HEK293T (cell line): ENCODE measurements at regions not wholly inside any gene's neighbourhood (a gene's known extent, or its start where the extent isn't known, plus 50 kb on each side); places are given as distances from the start of the nearest gene placed in this dataset.
"Not testable (repeated sequence)": the region's sequence is repeated elsewhere in the genome, so short reads cannot be mapped to it uniquely, and the experiment has no call there.

Experiments used
- CTCF ChIA-PET: fragments of 350-600 bp; formaldehyde crosslinking; extraction: SDS; loops from one replicate; lab custom pipeline; 2021; ENCODE audit warnings: antibody characterized with exemption, inconsistent platforms; lab: Yijun Ruan, JAX
- POLR2A ChIA-PET: fragments of 350-600 bp; formaldehyde crosslinking; extraction: SDS; loops from one replicate; lab custom pipeline; 2020; ENCODE audit warnings: antibody characterized with exemption, inconsistent platforms; lab: Yijun Ruan, JAX
- DNase-seq: peaks from one replicate; pipeline ENCODE4 v3.0.0; 2012; ENCODE audit warnings: mixed read lengths; ENCODE audit errors: extremely low spot score
- ARNT ChIP-seq: fragments of 450-650 bp; IDR thresholded peaks from 2 replicates; pipeline ENCODE4 v1.6.1; 2017; ENCODE audit warnings: mild to moderate bottlenecking
- BHLHE40 ChIP-seq: fragments of 450-650 bp; IDR thresholded peaks from 2 replicates; pipeline ENCODE4 v1.6.1; 2016; ENCODE audit warnings: mild to moderate bottlenecking, moderate library complexity, borderline replicate concordance
- CTBP1 ChIP-seq: fragments of 450-650 bp; IDR thresholded peaks from 2 replicates; pipeline ENCODE4 v1.6.1; 2016; ENCODE audit warnings: borderline replicate concordance
- ELF4 ChIP-seq: fragments of 450-650 bp; IDR thresholded peaks from 2 replicates; pipeline ENCODE4 v1.6.1; 2017; ENCODE audit warnings: antibody characterized with exemption
- FOXA1 ChIP-seq: fragments of 450-650 bp; IDR thresholded peaks from 2 replicates; pipeline ENCODE4 v1.6.1; 2016; ENCODE audit warnings: mild to moderate bottlenecking
- FOXK2 ChIP-seq: fragments of 450-650 bp; IDR thresholded peaks from 2 replicates; pipeline ENCODE4 v1.6.1; 2016; ENCODE audit warnings: mild to moderate bottlenecking
- FOXM1 ChIP-seq: fragments of 450-650 bp; IDR thresholded peaks from 2 replicates; pipeline ENCODE4 v1.6.1; 2017; ENCODE audit warnings: mild to moderate bottlenecking, borderline replicate concordance
- HDGF ChIP-seq: fragments of 450-650 bp; IDR thresholded peaks from 2 replicates; pipeline ENCODE4 v1.6.1; 2017; ENCODE audit warnings: antibody characterized with exemption, borderline replicate concordance
- L3MBTL2 ChIP-seq: fragments of 450-650 bp; conservative IDR thresholded peaks from 2 replicates; pipeline ENCODE4 v1.6.1; 2016; ENCODE audit warnings: mild to moderate bottlenecking
- LEF1 ChIP-seq: fragments of 450-650 bp; IDR thresholded peaks from 2 replicates; pipeline ENCODE4 v1.6.1; 2017; ENCODE audit warnings: mild to moderate bottlenecking, borderline replicate concordance
- NFRKB ChIP-seq: fragments of 450-650 bp; IDR thresholded peaks from 2 replicates; pipeline ENCODE4 v1.6.1; 2016; ENCODE audit warnings: mild to moderate bottlenecking, moderate library complexity
- PKNOX1 ChIP-seq: fragments of 450-650 bp; IDR thresholded peaks from 2 replicates; pipeline ENCODE4 v1.6.1; 2016
- SP1 ChIP-seq: fragments of 450-650 bp; IDR thresholded peaks from 2 replicates; pipeline ENCODE4 v1.6.1; 2017
- SUZ12 ChIP-seq: fragments of 450-650 bp; IDR thresholded peaks from 2 replicates; pipeline ENCODE4 v1.6.1; 2016; ENCODE audit warnings: mild to moderate bottlenecking
- TARDBP ChIP-seq: fragments of 450-650 bp; IDR thresholded peaks from 2 replicates; pipeline ENCODE4 v1.6.1; 2016
- ZNF384 ChIP-seq: fragments of 450-650 bp; IDR thresholded peaks from 2 replicates; pipeline ENCODE4 v1.6.1; 2016

GRCh38 chr2:234864506-234864905 is 87.3 kb upstream of the SH3BP4 start:
- ChIA-PET CTCF (interaction anchor here (1.2 kb wide), 1 partner anchor 17 kb away, joined by 5 read pairs; no protein-coding TSS in a partner anchor), POLR2A (no interaction called here)
- TF ChIP-seq ARNT (no peak), ELF4 (no peak), SP1 (no peak), HDGF (no peak), BHLHE40 (no peak)
- DNase-seq = no peak

DNA sequence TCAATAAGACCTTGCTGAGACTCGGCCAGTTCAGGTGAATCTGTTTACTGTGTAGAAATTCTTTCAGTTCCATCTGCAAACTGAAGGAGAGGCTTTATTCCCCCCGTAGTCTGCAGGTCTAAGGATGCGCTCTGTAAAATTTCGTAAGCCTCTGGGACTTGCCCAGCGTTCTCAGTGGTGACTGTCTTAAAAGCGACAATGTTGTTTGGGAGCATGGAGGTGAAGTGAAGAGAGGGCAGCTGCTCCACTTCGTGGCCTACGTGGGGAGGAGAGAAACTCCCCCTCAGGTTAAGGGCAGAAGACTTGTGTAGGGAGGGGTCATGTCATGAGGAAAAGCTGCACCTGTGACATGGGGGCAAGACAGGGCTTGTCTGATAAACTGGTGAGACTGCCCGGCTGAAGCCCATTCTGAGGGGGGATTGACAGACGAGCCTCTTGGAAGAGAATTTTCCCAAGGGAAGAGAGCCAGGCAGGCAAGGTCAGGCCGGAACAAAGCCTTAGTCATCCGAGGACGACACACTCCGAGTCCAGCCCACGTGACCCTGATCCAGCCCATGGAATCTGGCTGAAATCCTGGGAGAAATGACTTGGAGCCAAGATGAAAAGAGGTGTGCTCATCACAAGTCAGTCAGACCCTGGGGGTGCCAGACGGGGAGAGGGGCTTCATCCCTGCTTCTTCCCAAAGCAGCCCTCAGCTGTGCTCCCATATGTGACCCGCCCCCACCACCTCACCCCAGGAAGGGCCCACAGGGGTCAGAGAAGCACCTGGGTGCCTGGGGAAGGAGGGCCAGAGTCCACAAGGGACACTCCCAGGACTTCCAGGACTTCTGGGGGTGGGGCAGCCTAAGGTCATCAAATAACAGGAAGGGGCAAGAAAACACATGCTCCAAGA is 88.5 kb upstream of the SH3BP4 start:
- DNase-seq = no peak
- TF ChIP-seq FOXA1 = no peak
- TF ChIP-seq HDGF = no peak
- no peak for TF ChIP-seq SUZ12
- no peak for TF ChIP-seq FOXM1
- TF ChIP-seq ZNF384 = no peak
- TF ChIP-seq SP1 = no peak
- TF ChIP-seq NFRKB = no peak
- TF ChIP-seq BHLHE40 = no peak
- no peak for TF ChIP-seq PKNOX1
- no peak for TF ChIP-seq FOXK2
- no peak for TF ChIP-seq L3MBTL2
- TF ChIP-seq CTBP1 = no peak
- no peak for TF ChIP-seq ARNT
- no peak for TF ChIP-seq ELF4
- no peak for TF ChIP-seq TARDBP
- TF ChIP-seq LEF1 = no peak
- ChIA-PET CTCF (interaction anchor here (1.2 kb wide), 1 partner anchor 18 kb away, joined by 5 read pairs; no protein-coding TSS in a partner anchor), POLR2A (no interaction called here)

GRCh38 chr2:234861841-234862735 is 89.7 kb upstream of the SH3BP4 start:
- no peak for DNase-seq
- TF ChIP-seq FOXK2 = no peak
- TF ChIP-seq BHLHE40 = no peak
- no peak for TF ChIP-seq TARDBP
- no peak for TF ChIP-seq LEF1
- no peak for TF ChIP-seq ZNF384
- no peak for TF ChIP-seq FOXM1
- TF ChIP-seq SP1 = no peak
- TF ChIP-seq PKNOX1 = no peak
- TF ChIP-seq HDGF = no peak
- TF ChIP-seq SUZ12 = no peak
- no peak for TF ChIP-seq CTBP1
- TF ChIP-seq ELF4 = no peak
- no peak for TF ChIP-seq FOXA1
- no peak for TF ChIP-seq NFRKB
- no peak for TF ChIP-seq ARNT
- no peak for TF ChIP-seq L3MBTL2
- ChIA-PET CTCF (no interaction called here), POLR2A (no interaction called here)

DNA sequence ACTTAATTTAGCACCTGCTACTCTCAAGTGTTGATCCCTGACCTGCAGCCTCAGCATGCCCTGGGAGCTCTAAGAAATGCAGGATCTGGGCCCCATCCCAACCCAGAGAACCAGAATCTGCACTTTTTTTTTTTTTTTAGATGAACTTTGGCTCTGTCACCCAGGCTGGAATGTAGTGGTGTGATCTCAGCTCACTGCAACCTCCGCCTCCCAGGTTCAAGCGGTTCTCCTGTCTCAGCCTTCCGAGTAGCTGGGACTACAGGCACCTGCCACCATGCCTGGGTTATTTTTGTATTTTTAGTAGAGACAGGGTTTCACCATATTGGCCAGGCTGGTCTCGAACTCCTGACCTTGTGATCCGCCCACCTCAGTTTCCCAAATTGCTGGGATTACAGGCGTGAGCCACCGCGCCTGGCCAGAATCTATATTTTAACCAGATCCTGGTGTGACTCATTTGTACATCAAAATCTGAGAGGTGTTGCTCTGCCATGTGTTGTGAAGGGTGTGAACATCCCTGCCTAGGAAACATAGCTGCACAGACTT is 92.4 kb upstream of the SH3BP4 start:
- CTCF ChIA-PET, POLR2A ChIA-PET, DNase-seq: not testable (repeated sequence)

DNA sequence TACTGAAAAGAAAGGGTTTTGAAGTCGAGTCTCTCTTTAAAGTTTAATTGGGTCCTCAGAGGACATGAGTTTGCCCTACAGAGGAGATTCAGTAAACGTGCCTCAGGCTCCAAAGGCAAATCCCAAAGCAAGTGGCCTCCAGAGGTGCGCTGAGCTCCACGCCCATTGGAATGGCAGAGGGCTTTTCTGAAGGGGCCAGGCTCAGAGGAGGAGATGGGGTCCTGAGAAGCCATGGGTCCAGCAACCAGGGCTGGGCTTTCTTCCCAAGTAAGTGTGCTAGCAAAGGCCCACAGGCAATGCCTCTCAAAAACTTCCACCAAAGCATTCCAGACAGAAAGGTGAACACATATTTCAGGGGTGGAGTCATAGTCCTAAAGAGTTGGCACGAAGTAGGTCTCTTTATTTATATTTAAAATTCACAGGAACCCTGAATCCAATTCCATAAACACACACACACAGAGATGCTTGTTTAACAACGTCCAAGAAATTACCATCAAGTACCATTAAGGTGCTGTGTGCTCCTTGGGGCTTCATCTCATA is 93.0 kb upstream of the SH3BP4 start:
- ChIA-PET CTCF (no interaction called here), POLR2A (no interaction called here)
- TF ChIP-seq L3MBTL2 (no peak), FOXA1 (no peak), SP1 (no peak), LEF1 (no peak), HDGF (no peak), CTBP1 (no peak), SUZ12 (no peak), TARDBP (no peak), NFRKB (no peak), FOXM1 (no peak), PKNOX1 (no peak), FOXK2 (no peak), ARNT (no peak), ZNF384 (no peak), BHLHE40 (no peak), ELF4 (no peak)
- no peak for DNase-seq
